ENCODE measurements at regions not wholly inside any gene's neighbourhood (a gene's known extent, or its start where the extent isn't known, plus 50 kb on each side); places are given as distances from the start of the nearest gene placed in this dataset.
A peak's percentile ranks its signal among the peaks of the same experiment; 100 is the strongest.

GRCh38 chr11:43575913-43576310 lies 104.6 kb upstream of the HSD17B12 start:
- Histone ChIP-seq H3K4me3 (replicated peaks; ENCODE audit: insufficient read depth, low read length) (no peak overlapping the region), H3K27ac (replicated peaks) (no peak overlapping the region), H3K27me3 (ENCODE audit: insufficient read depth, poor library complexity, severe bottlenecking) (peaks cover 82% of the 10 kb centered on the region)
- TF ChIP-seq GABPA (IDR thresholded peaks at IDR 0.05; ENCODE audit: low read depth) (no peak), CTCF (IDR thresholded peaks at IDR 0.05; ENCODE audit: insufficient read depth, low read length) (no peak), SPI1 (IDR thresholded peaks at IDR 0.05; ENCODE audit: borderline replicate concordance, low read depth) (no peak), POLR2AphosphoS5 (IDR thresholded peaks at IDR 0.05; ENCODE audit: low read depth) (no peak), REST (IDR thresholded peaks at IDR 0.05; ENCODE audit: insufficient replicate concordance, low read depth) (no peak)
- DNase-seq (ENCODE audit: low read depth in 1 of 2, low spot score in 1 of 2) = no peak

GRCh38 chr11:43576320-43576802 lies 104.2 kb upstream of the HSD17B12 start:
- no peak overlapping the region for H3K27ac ChIP-seq (replicated peaks)
- H3K27me3 ChIP-seq (ENCODE audit: insufficient read depth, poor library complexity, severe bottlenecking) = peaks cover 86% of the 10 kb centered on the region
- TF ChIP-seq SPI1 (IDR thresholded peaks at IDR 0.05; ENCODE audit: borderline replicate concordance, low read depth) (no peak), POLR2AphosphoS5 (IDR thresholded peaks at IDR 0.05; ENCODE audit: low read depth) (no peak), GABPA (IDR thresholded peaks at IDR 0.05; ENCODE audit: low read depth) (no peak), REST (IDR thresholded peaks at IDR 0.05; ENCODE audit: insufficient replicate concordance, low read depth) (no peak), CTCF (IDR thresholded peaks at IDR 0.05; ENCODE audit: insufficient read depth, low read length) (no peak)
- no peak for DNase-seq (ENCODE audit: low read depth in 1 of 2, low spot score in 1 of 2)
- H3K4me3 ChIP-seq (replicated peaks; ENCODE audit: insufficient read depth, low read length) = no peak overlapping the region

- Histone ChIP-seq H3K27ac (replicated peaks) (no peak overlapping the region), H3K27me3 (ENCODE audit: insufficient read depth, poor library complexity, severe bottlenecking) (peaks cover 90% of the 10 kb centered on the region), H3K4me3 (replicated peaks; ENCODE audit: insufficient read depth, low read length) (no peak overlapping the region)
- no peak for DNase-seq (ENCODE audit: low read depth in 1 of 2, low spot score in 1 of 2)
- TF ChIP-seq REST (IDR thresholded peaks at IDR 0.05; ENCODE audit: insufficient replicate concordance, low read depth) (peak; percentile 97), CTCF (IDR thresholded peaks at IDR 0.05; ENCODE audit: insufficient read depth, low read length) (no peak)
These were observed 103.6 kb upstream of the HSD17B12 start for GRCh38 chr11:43576803-43577521.
